HEK293T (cell line): ENCODE measurements at regions not wholly inside any gene's neighbourhood (a gene's known extent, or its start where the extent isn't known, plus 50 kb on each side); places are given as distances from the start of the nearest gene placed in this dataset.

Source experiments
- CTCF ChIA-PET: fragments of 350-600 bp; formaldehyde crosslinking; extraction: SDS; loops from one replicate; lab custom pipeline; 2021; ENCODE audit warnings: antibody characterized with exemption, inconsistent platforms; lab: Yijun Ruan, JAX
- POLR2A ChIA-PET: fragments of 350-600 bp; formaldehyde crosslinking; extraction: SDS; loops from one replicate; lab custom pipeline; 2020; ENCODE audit warnings: antibody characterized with exemption, inconsistent platforms; lab: Yijun Ruan, JAX
- DNase-seq: peaks from one replicate; pipeline ENCODE4 v3.0.0; 2012; ENCODE audit warnings: mixed read lengths; ENCODE audit errors: extremely low spot score
- ARNT ChIP-seq: fragments of 450-650 bp; IDR thresholded peaks from 2 replicates; pipeline ENCODE4 v1.6.1; 2017; ENCODE audit warnings: mild to moderate bottlenecking
- BHLHE40 ChIP-seq: fragments of 450-650 bp; IDR thresholded peaks from 2 replicates; pipeline ENCODE4 v1.6.1; 2016; ENCODE audit warnings: mild to moderate bottlenecking, moderate library complexity, borderline replicate concordance
- CTBP1 ChIP-seq: fragments of 450-650 bp; IDR thresholded peaks from 2 replicates; pipeline ENCODE4 v1.6.1; 2016; ENCODE audit warnings: borderline replicate concordance
- ELF4 ChIP-seq: fragments of 450-650 bp; IDR thresholded peaks from 2 replicates; pipeline ENCODE4 v1.6.1; 2017; ENCODE audit warnings: antibody characterized with exemption
- FOXA1 ChIP-seq: fragments of 450-650 bp; IDR thresholded peaks from 2 replicates; pipeline ENCODE4 v1.6.1; 2016; ENCODE audit warnings: mild to moderate bottlenecking
- FOXK2 ChIP-seq: fragments of 450-650 bp; IDR thresholded peaks from 2 replicates; pipeline ENCODE4 v1.6.1; 2016; ENCODE audit warnings: mild to moderate bottlenecking
- FOXM1 ChIP-seq: fragments of 450-650 bp; IDR thresholded peaks from 2 replicates; pipeline ENCODE4 v1.6.1; 2017; ENCODE audit warnings: mild to moderate bottlenecking, borderline replicate concordance
- HDGF ChIP-seq: fragments of 450-650 bp; IDR thresholded peaks from 2 replicates; pipeline ENCODE4 v1.6.1; 2017; ENCODE audit warnings: antibody characterized with exemption, borderline replicate concordance
- L3MBTL2 ChIP-seq: fragments of 450-650 bp; conservative IDR thresholded peaks from 2 replicates; pipeline ENCODE4 v1.6.1; 2016; ENCODE audit warnings: mild to moderate bottlenecking
- LEF1 ChIP-seq: fragments of 450-650 bp; IDR thresholded peaks from 2 replicates; pipeline ENCODE4 v1.6.1; 2017; ENCODE audit warnings: mild to moderate bottlenecking, borderline replicate concordance
- NFRKB ChIP-seq: fragments of 450-650 bp; IDR thresholded peaks from 2 replicates; pipeline ENCODE4 v1.6.1; 2016; ENCODE audit warnings: mild to moderate bottlenecking, moderate library complexity
- SP1 ChIP-seq: fragments of 450-650 bp; IDR thresholded peaks from 2 replicates; pipeline ENCODE4 v1.6.1; 2017
- SUZ12 ChIP-seq: fragments of 450-650 bp; IDR thresholded peaks from 2 replicates; pipeline ENCODE4 v1.6.1; 2016; ENCODE audit warnings: mild to moderate bottlenecking
- TARDBP ChIP-seq: fragments of 450-650 bp; IDR thresholded peaks from 2 replicates; pipeline ENCODE4 v1.6.1; 2016
- ZNF384 ChIP-seq: fragments of 450-650 bp; IDR thresholded peaks from 2 replicates; pipeline ENCODE4 v1.6.1; 2016
- TF ChIP-seq, protein P1 (sequence below): fragments of 450-650 bp; IDR thresholded peaks from 2 replicates; pipeline ENCODE4 v1.6.1; 2016

- ChIA-PET CTCF (interaction anchor here (0.6 kb wide), 2 partner anchors 636 to 1145 kb away, joined by 3 read pairs; no protein-coding TSS in a partner anchor), POLR2A (no interaction called here)
- TF ChIP-seq FOXK2 (no peak), FOXM1 (no peak), L3MBTL2 (no peak), TARDBP (no peak), CTBP1 (no peak), SP1 (no peak), LEF1 (no peak), ELF4 (no peak)
- no peak for DNase-seq
Measured at GRCh38 chrX:120791013-120791643, 84.5 kb downstream of the CT47B1 start.

GRCh38 chrX:120790552-120790951 lies 85.1 kb downstream of the CT47B1 start:
- DNase-seq, result no peak
- TF ChIP-seq HDGF, result no peak
- TF ChIP-seq L3MBTL2, result no peak
- no peak for TF ChIP-seq NFRKB
- TF ChIP-seq SP1, result no peak
- no peak for TF ChIP-seq FOXK2
- TF ChIP-seq FOXM1, result no peak
- TF ChIP-seq FOXA1, result no peak
- no peak for TF ChIP-seq SUZ12
- no peak for TF ChIP-seq BHLHE40
- TF ChIP-seq TARDBP, result no peak
- TF ChIP-seq ZNF384, result no peak
- TF ChIP-seq ELF4, result no peak
- no peak for TF ChIP-seq ARNT
- TF ChIP-seq, protein P1, sequence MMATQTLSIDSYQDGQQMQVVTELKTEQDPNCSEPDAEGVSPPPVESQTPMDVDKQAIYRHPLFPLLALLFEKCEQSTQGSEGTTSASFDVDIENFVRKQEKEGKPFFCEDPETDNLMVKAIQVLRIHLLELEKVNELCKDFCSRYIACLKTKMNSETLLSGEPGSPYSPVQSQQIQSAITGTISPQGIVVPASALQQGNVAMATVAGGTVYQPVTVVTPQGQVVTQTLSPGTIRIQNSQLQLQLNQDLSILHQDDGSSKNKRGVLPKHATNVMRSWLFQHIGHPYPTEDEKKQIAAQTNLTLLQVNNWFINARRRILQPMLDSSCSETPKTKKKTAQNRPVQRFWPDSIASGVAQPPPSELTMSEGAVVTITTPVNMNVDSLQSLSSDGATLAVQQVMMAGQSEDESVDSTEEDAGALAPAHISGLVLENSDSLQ, result no peak
- no peak for TF ChIP-seq LEF1
- no peak for TF ChIP-seq CTBP1
- ChIA-PET POLR2A (no interaction called here), CTCF (interaction anchor here (0.6 to 1.4 kb wide), 4 partner anchors 16 to 1146 kb away, joined by 3 read pairs; no protein-coding TSS in a partner anchor)

DNA sequence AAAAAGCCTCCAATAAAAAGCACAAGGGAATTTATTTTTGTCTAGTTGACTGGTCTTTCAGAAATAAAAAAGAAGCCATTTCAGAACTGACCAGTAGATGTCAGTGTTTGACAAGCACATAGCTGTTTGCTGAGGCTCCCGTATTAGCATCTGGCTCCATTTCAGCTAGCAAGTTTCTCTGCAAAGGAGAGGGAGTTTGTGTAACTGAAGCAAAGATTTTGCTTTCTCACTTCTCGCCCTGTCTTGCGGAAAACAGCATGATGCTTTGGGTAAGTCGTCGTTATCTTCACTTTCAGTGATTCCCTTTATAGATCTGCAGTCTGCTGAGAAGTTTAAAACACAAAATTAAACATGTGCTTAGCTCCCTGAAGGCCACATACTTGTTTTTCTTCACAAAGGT lies 85.5 kb downstream of the CT47B1 start:
- TF ChIP-seq FOXA1 (no peak), FOXK2 (no peak), SP1 (no peak), TARDBP (no peak), ELF4 (no peak), SUZ12 (no peak), LEF1 (no peak), L3MBTL2 (no peak), HDGF (no peak), NFRKB (no peak), BHLHE40 (no peak), CTBP1 (no peak), ARNT (no peak), ZNF384 (no peak), FOXM1 (no peak)
- TF ChIP-seq, protein P1, result no peak
- ChIA-PET POLR2A (no interaction called here), CTCF (interaction anchor here (0.6 to 1.4 kb wide), 2 partner anchors 17 to 328 kb away, joined by 3 read pairs; no protein-coding TSS in a partner anchor)
- DNase-seq, result peak; percentile 75

DNA sequence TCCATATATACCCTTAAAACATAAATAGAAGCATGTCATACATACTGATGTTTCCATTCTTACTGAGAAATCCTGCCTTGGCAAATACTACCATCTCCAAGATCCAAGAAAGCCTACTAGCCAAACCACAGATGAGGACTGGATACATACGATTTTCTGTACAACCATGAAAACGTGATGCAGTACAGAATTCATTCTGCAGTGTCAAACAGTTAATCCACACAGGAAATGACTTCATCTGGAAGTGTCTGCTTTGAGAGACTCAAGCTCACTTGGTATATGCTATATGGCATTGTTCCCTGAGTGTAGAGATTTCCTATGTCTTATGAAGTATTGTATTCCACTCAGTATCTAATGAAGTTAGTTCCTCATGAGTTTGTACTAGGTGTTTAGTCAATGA lies 94.3 kb downstream of the CT47B1 start:
- CTCF ChIA-PET, result no interaction called here
- no peak for DNase-seq

DNA sequence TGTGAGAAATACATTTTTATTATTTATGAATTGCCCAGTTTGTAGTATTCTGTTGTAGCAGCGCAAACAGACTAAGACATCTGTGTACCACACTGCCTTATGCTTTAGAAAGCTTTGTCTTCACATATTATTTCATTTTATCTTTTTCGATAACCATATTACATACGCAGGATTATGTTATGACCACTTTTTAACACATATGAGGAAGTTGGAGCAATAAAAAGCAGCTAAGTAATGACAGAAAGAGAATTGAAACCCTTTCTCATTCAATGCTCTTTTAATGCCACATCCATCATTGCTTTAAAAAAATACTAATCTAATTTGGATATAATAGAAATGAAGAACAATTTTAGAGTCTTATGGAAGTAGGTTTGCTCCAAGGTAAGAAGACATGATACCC lies 99.7 kb downstream of the CT47B1 start:
- DNase-seq, result no peak
- CTCF ChIA-PET, result no interaction called here
- TF ChIP-seq FOXA1, result no peak
- TF ChIP-seq SUZ12, result no peak
- TF ChIP-seq ARNT, result no peak
- no peak for TF ChIP-seq FOXK2
- TF ChIP-seq HDGF, result no peak
- TF ChIP-seq FOXM1, result no peak
- TF ChIP-seq ZNF384, result no peak
- no peak for TF ChIP-seq SP1
- TF ChIP-seq L3MBTL2, result no peak
- no peak for TF ChIP-seq ELF4
- TF ChIP-seq TARDBP, result no peak
- POLR2A ChIA-PET, result no interaction called here

More for the DNA sequence above, 94.3 kb downstream of the CT47B1 start:
- POLR2A ChIA-PET, result no interaction called here
- TF ChIP-seq HDGF (no peak), NFRKB (no peak), SUZ12 (no peak), ARNT (no peak), LEF1 (no peak), FOXA1 (no peak), TARDBP (no peak), CTBP1 (no peak), FOXK2 (no peak), ZNF384 (no peak), L3MBTL2 (no peak), BHLHE40 (no peak), SP1 (no peak), ELF4 (no peak), FOXM1 (no peak)
- TF ChIP-seq, protein P1, result no peak

DNA sequence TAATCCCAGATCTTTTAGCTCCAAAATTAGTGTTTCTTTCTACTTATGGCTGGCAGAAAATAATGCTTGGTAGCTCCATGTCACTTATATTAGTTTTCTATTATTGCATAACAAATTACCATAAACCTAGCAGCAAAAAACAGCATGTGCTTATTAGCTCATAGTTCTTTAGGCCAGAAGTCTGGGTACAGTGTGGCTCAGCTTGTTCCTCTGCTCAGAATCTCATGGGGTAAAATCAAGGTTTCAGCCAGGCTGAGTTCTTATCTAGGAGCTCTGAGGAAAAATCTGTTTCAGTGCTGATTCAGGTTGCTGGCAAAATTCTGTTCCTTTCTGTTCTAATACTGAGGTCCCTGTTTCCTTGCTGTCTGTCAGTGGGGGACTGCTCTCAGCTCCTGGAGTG lies 101.1 kb downstream of the CT47B1 start:
- no peak for DNase-seq
- TF ChIP-seq TARDBP, result no peak
- TF ChIP-seq CTBP1, result no peak
- TF ChIP-seq ELF4, result no peak
- TF ChIP-seq L3MBTL2, result no peak
- TF ChIP-seq, protein P1, result no peak
- TF ChIP-seq FOXA1, result no peak
- no peak for TF ChIP-seq ZNF384
- TF ChIP-seq NFRKB, result no peak
- TF ChIP-seq FOXK2, result no peak
- TF ChIP-seq HDGF, result no peak
- POLR2A ChIA-PET, result no interaction called here
- CTCF ChIA-PET, result no interaction called here
